ENCODE measurements at regions not wholly inside any gene's neighbourhood (a gene's known extent, or its start where the extent isn't known, plus 50 kb on each side); places are given as distances from the start of the nearest gene placed in this dataset.
"Not testable (repeated sequence)": the region's sequence is repeated elsewhere in the genome, so short reads cannot be mapped to it uniquely, and the experiment has no call there.

GRCh38 chr20:57782631-57783041 lies 72.8 kb upstream of the PMEPA1 start:
- DNase-seq, result no peak

GRCh38 chr20:57781901-57782300 lies 72.1 kb upstream of the PMEPA1 start:
- DNase-seq, result no peak

GRCh38 chr20:57780906-57781305 lies 71.1 kb upstream of the PMEPA1 start:
- DNase-seq, result no peak

GRCh38 chr20:57780398-57780797 lies 70.6 kb upstream of the PMEPA1 start:
- DNase-seq, result no peak

- no peak for DNase-seq
Measured at GRCh38 chr20:57779401-57780003, 69.7 kb upstream of the PMEPA1 start.

- no peak for DNase-seq
Measured at GRCh38 chr20:57777911-57778310, 68.1 kb upstream of the PMEPA1 start.

- DNase-seq, result no peak
Measured at GRCh38 chr20:57774951-57775350, 65.1 kb upstream of the PMEPA1 start.

GRCh38 chr20:57774111-57774880 lies 64.5 kb upstream of the PMEPA1 start:
- DNase-seq, result no peak

GRCh38 chr20:57773059-57773815 lies 63.4 kb upstream of the PMEPA1 start:
- no peak for DNase-seq

- DNase-seq, result no peak
Measured at GRCh38 chr20:57772349-57772964, 62.6 kb upstream of the PMEPA1 start.

- no peak for DNase-seq
Measured at GRCh38 chr20:57770852-57771720, 61.3 kb upstream of the PMEPA1 start.

- DNase-seq, result not testable (repeated sequence)
Measured at GRCh38 chr20:57770401-57770800, 60.6 kb upstream of the PMEPA1 start.

- DNase-seq, result no peak
Measured at GRCh38 chr20:57769756-57770155, 59.9 kb upstream of the PMEPA1 start.

GRCh38 chr20:57768519-57768918 lies 58.7 kb upstream of the PMEPA1 start:
- no peak for DNase-seq

GRCh38 chr20:57767441-57767840 lies 57.6 kb upstream of the PMEPA1 start:
- DNase-seq, result no peak

- no peak for DNase-seq
Measured at GRCh38 chr20:57763235-57763595, 53.4 kb upstream of the PMEPA1 start.

- no peak for DNase-seq
Measured at GRCh38 chr20:57762531-57763234, 52.9 kb upstream of the PMEPA1 start.

GRCh38 chr20:57761413-57761734 lies 51.6 kb upstream of the PMEPA1 start:
- no peak for DNase-seq

- DNase-seq, result no peak
Measured at GRCh38 chr20:57760698-57761412, 51.0 kb upstream of the PMEPA1 start.

- no peak for DNase-seq
Measured at GRCh38 chr20:57759724-57760123, 49.9 kb upstream of the PMEPA1 start.
